DMS153 treated with DMSO at 0.1 percent for 48 hours (cell line): ENCODE measurements at regions not wholly inside any gene's neighbourhood (a gene's known extent, or its start where the extent isn't known, plus 50 kb on each side); places are given as distances from the start of the nearest gene placed in this dataset.
A peak's percentile ranks its signal among the peaks of the same experiment; 100 is the strongest.

Source experiments
- DNase-seq: peaks from one replicate; lab custom pipeline; 2025; ENCODE audit not compliant: unreplicated experiment; lab: John Stamatoyannopoulos, UW

DNA sequence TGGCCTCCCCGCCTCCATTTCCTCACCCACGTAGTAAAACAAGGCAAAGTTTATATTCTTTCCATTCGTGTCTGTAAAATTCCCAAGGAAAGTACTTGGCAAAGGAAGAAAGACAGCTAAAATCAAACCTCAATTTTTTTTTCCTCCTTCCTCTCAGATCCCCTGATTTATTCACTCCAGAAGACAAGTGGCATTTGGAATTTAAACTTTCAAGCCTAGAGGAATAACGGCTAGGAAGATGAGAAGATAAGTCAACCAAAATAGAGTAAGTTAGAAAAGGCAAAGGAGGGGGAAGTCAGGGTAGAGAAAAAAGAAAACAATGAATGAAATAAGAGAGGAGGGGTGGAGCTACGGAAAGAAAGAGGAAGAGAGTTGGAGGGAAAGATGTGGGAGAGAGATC, 198.9 kb upstream of the PIK3C3 start:
- DNase-seq = no peak

DNA sequence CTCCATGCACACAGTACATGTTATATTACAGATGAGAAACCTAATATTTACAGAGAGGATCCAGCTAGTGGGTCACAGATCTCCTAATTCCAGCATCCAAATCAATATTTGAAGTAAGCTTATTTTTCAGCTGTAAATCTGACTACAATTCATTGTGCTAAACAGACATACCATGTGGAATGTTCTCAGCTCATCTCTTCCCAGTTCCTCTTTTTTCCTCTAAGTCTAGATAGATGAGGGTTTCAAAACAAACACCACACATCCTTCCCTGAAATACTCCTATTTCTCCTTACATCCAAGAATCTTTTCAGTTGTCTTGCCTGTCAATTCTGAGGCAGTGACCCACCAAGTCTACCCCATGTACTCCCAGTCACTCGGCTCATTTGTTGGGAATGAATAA, 200.7 kb upstream of the PIK3C3 start:
- DNase-seq = no peak

DNA sequence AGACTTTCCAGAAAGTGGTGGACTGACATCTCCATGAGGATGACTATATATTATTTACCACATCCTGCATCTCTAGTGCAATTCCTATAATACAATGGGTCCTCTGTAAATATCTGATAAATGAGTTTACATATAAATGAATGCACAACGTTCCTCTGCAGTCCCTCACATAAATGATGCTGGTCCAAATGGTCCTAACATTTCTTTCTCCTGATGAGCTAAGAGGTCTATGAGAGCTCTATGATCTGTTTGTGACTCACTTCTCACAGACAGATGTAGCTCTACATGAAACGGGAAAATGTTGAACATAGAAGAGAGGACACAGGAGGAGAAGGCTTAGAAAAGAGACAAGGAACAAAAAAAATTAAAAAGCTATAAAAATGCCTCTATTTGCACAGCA, 201.2 kb upstream of the PIK3C3 start:
- no peak for DNase-seq

DNA sequence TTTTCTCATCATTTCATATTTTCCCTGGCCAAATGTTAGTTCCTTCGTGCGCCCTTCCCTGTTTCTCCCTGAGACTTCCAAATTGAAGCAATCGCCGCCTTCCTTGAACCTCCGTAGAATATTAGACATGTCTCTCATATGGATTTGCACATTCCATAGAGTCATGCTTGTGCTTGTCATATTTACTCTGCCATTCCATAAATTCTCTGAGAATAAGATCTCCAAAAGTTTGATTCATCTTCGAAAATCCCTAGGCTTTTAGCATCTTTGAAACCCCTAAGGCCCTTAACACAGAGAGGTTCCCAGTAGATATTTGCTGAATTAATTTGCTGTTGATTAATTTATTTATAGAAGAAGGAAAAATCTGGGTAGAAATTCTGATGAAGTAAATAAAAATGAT, 202.2 kb upstream of the PIK3C3 start:
- no peak for DNase-seq

DNA sequence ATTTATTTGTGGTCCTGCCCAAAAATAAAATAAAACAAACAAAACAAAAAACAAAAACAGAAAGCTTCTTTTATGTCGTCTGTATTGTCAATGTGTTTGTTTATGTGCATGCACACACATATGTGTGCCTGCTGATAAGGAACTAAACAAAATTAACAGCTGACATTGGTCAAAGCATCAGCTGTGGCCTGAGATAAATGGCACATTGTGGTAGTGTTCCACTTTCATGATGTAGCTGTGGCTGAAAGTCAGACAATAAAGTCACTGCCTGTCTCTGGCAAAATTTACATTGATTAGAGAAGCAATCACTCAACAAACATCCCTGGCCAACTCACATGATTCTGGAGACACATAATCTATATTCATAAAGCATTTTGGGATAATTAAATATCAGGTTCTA, 203.4 kb upstream of the PIK3C3 start:
- DNase-seq = no peak

DNA sequence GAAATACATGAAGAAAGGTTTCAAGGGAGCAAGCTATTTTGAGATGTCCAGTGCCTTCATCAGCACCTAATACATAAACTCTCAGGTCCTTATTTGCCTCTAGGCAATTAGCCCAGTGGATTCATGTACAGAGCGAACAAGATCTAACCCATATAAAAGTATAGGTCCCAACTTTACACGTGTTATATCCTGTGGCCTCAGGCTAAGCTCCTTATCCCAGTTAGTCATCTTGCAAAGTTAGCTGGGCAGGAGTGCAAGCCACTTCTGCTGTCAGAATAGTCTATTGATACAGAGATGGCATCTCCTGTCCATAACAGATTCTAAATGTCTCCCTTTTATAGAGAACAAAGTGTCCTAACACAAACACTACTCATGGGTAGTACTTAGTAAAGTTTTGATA, 203.9 kb upstream of the PIK3C3 start:
- no peak for DNase-seq

DNA sequence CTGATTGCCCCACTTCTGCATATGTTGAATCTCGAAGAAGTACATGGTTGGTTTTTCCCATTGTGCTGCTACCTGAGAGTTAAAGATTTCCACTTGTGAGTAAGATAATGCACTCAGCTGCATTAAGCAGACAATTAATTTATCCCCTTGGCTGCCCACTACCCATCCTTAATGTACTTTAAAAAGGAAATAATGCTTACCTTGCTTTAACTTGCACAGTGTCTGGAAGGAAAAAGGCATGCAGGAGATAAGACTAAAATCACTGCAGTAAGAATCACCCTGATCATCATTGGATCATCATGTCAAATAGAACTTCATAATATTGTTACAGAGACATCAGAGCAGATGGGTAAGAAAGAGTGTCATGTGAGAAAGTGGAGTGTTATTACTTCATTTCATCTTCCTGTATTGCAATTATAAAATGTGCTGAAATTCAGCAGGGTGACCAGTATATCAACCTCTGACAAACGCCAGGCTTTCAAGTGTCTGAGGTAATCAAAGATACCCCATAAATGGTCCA, 207.3 kb upstream of the PIK3C3 start:
- no peak for DNase-seq

DNA sequence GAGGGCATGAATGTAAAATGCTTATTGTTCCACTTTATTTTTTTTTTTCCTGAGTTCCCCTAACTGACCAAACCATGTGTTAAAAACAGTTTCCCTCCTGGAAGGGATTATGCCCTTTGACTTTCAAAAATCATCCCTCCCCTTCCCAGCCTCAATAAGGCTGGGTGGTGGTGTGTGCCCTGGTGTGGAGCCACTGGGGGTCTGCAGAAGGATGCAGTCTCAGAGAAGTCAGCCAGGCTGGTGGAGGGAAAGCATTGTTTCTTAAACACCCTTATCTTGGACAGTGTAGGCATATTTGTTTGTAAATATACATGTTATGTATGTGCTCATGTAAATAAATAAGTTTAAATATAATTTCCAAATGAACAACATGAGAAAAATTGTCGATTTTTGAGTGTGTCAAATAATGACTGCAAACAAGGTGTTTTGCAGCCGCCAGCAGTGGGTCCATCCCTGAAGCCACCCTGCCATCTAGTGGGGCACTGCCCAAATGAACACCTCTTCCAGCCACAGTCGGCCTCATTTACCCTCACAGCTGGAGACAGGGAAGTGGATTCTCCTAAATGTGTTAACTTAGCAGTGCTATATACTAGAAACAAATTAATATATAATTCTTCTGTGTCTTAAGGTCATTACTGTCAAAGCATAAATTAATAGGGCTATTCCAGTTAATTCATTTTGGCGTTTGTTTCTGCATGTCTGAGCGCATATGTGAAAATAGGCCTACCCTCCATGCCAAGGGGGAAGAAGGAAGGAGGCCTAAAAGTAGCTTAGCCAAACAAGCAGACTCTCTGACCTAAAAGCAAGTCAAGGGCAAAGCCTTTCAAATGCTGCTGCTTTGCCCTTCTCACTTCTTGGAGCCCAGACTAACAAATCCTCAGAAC, 209.6 kb upstream of the PIK3C3 start:
- DNase-seq = peak; percentile 75

DNA sequence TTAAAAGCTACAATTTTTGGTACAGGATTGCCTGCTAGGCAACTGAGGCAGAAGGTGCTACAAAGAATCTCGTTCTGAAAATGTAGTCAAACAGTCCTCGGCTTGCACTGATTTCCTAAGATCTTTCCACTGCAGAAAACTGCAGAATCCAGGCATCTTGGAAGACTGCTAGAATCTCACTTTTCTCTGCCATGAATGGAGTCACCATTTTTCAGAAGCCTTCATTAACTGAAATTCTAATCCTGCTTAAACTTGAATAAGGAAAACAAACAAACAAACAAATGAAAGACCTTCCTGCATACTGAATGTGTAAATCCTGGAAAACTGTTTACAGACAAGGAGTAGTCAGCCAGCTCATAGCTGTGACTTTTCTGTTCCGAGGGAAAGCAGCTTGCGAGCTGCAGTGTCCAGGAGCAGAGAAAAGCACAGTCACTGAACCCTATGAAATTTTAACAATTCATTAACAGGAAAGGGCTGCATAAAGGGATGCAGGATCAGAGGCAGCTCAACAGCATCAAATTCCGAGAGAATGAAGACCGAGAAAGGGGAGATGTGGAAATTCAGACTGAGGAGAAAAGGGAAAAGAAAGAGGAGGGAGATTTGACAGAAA, 210.5 kb upstream of the PIK3C3 start:
- DNase-seq = peak; percentile 17

DNA sequence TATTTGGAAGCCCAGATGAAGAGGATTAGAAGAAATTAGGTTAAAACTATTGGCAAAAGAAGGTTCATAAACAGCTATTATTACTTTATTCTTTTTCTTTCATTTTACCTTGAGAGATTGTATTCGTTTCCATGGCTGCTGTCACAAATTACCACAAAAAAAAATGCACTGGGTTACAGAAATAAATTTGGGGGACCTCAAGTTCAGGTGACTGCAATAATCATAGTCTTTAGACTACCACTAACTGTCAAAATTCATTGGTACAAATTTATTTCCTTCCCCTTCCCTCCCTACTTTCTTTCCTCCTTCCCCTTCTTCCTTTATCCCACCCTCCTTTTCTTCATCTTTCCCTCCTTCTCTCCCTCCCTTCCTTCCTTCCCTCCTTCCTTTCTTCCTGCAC, 217.8 kb upstream of the PIK3C3 start:
- no peak for DNase-seq

DNA sequence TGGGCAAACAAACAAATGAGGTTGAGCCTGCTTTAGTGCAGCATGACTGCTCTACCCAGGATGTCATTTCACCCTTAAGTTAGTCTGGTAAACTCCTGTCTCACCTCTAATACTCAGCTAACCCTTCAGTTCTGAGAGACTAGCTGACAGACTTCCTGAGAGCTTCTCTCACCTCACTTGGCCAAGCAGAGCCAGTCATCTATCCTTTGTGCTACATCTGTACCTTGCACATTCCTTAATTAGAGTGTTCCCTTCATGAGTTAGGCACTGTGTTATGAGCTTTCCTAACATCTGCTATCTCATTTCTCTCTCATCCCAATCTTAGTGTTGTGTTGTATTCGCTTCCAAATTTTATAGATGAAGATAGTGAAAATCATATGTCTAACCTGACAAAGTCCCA, 220.1 kb upstream of the PIK3C3 start:
- DNase-seq = no peak

DNA sequence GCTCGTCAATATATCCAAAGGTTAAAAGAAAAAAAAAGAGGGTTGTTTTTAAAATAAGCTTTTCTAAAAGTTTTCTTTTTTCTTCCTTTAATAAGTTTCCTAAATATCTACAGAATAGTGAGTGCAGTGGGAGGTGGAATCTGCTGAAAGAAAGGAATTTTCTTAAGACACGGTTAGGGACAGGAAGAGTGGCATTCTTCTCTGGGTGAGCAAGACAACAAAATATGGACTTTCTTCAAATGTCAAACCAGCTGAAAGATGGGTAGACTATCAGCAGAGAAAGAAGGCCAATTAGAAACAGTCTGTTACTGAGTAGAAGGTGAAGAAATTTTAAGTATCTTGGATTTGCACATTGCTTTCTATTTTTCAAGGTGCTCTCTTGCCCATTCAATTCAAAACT, 222.7 kb upstream of the PIK3C3 start:
- DNase-seq = no peak

DNA sequence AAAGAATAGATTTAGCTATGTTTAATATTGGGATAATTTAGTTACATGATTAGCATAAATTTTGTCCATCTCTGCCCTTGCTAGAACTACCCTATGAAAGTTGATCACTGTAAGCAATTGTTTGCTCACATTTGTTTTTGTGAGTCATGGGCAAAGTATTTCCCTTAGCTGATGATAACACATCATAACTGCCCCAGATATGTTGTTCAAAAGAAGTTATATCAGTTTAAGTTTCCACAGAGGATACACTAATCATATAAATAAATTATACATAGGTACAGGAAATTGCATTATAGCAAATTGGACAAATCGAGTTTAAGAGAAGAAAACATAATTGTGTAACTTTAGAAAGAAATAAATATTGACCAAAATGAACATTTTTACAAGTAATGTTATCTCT, 223.2 kb upstream of the PIK3C3 start:
- no peak for DNase-seq

DNA sequence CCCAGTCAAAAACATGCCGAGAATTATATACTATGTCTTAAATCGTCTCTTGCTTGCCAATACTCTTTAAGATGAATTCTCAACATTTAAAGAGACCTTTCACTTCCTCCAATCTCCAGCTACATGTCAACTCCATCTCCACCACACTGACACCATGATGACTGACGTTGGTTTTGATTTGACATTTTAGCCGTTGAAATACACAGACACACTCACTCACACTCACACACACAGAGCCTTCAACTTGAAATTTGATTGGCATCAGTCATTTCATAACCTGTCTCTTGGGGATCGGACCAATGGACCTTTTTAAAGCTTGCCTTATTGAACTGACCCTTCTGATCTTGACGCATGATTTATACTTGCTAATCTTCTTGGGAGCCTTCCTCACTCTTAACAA, 230.8 kb upstream of the PIK3C3 start:
- no peak for DNase-seq

DNA sequence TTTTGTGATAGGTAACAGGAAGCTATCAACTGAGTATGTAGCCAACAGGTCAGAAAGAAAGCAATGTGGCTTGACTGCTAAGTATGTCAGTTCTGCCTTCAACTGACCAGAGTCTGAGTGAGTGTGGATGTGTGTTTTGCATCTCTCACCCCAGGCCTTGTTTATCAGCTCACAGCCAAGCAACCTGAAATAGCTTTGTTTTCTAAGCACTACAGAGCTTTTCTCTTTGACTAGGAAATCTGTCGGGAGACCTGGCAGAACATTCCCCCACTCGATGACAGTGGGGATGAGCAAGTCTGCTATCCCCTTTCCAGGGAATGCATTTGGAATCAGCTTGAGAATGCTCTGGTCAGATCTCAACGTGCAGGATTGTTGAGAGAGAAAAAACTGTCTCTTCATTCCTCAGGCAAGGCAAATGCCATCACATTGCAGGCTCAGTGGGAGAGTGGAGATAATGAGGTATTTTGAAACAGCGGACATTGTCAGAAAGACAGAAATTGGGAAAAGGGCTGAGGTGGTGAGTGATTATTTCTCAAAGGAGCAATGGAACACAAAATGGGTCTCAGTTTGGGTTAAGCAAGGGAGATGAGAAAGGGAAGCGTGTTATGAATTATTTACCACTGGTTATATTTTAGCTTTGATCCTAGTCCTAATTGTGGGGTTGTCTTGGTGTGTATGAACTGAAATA, 233.8 kb upstream of the PIK3C3 start:
- DNase-seq = no peak

DNA sequence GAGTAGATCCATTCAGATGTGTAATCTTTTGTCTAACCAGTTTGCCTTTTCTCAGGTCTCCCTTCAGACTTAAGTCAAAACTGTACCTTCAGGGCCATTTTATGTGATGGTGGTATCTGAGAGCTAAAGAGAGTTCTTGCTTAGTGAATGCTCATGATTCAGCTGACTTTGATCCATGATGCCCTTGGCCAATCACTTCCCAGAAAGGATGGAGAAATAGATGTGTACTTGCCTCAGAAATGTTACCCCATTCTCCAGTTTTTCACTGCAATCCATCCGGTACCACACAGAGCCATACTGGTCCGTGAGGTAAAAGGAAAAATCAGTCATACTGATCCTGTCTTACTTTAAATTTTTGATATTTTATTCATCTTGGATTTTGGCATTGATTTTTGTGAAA, 234.8 kb upstream of the PIK3C3 start:
- DNase-seq = no peak

DNA sequence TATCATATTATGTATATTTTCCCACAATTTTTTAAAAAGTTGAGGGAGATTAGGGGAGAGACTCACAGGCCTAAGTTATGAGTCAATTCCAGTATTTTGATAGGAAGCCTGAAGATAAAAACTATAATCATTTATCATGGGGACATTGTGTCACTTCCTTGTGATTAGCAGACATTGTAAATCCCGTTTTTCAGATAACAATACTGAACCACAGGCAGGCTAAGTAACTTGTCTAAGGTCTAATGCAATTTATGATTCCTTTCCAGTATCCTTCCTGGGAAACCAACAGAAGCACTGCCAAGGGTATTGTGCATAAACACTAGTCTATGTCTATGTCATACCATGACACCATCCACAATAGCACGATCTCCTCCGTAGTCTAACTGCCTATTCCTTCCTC, 235.2 kb upstream of the PIK3C3 start:
- DNase-seq = no peak

DNA sequence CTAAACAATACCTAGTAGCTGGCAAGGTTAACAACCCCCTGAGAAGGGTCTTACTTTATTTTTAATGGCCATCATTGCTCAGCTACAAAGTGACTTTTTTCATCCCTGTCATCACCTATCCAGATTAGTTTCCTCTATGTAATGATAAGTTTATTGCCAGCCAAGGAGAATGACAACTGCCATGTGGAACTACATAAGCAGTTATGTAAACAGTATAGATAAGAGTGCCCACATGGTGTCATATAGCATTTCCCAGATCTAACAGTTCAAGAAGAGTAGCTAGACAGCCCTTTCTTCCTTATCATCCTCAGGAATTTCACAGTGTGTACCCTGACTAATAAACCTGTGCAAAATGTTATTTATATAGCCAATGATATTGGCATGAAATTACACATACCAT, 240.2 kb upstream of the PIK3C3 start:
- DNase-seq = no peak

DNA sequence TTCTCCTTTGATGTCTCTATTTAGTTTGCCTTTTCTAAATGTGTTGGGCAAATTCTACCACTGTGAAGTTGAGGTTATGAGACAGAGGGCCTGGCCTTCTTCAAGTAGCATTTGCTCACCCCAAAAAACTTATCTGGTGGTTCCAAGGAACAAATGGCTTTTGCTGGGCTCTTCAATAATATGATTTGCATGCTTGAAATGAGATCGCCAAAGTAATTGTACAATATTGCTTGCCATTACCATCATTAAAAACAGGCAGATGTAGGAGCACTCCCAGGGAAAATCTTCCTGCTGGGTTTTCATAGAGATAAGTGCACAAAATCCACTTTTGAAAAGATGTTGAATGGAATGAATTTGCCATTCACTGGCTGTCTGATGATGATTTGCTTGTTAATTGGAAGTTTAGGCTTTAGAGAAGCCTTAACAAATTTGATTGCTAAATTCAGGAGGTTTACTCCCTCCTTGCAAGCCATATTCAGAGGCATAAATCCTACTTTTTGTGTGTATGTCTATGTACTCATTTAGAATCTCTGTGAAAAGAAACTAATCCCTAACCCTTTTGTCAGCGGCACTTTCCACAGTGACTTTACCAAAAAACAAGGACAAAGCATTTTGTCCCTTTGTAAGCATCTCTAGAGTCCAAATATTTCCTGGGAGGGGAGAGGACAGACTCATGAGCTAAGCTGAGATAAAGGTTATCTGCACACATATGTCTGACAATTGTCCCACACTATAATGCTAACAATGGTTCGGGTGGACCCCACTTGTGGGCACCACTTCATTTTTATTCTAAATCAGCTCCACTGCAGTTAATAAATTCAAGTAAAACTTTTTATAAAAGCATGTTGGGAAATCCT, 240.8 kb upstream of the PIK3C3 start:
- no peak for DNase-seq

DNA sequence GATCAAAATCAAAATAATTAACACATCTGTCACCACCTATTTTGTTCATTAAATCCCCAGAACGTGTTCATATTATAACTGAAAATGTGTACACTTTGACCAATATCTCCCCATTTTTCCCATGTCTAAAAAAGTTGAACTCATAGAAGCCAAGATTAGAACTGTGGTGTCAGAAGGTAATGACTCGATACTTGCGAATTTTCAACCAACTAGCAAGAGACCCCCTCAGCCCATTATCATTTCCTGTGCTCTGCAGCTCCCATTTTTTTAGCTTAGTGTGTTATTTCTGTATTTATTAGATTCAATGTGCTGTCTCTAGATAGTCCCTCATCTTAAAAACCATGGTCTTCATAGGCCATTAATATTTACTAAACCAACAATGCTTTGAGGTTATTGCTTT, 248.7 kb upstream of the PIK3C3 start:
- DNase-seq = no peak
